HepG2 (cell line): ENCODE measurements at regions not wholly inside any gene's neighbourhood (a gene's known extent, or its start where the extent isn't known, plus 50 kb on each side); places are given as distances from the start of the nearest gene placed in this dataset.
A peak's percentile ranks its signal among the peaks of the same experiment; 100 is the strongest.

ENCODE experiments used
- AGO1 ChIP-seq: fragments of 200-400 bp; formaldehyde crosslinking; IDR thresholded peaks from 2 replicates; pipeline ENCODE4 v1.6.1; 2017; ENCODE audit warnings: mild to moderate bottlenecking, low read depth, low read length, moderate library complexity; ENCODE audit not compliant: poor library complexity, severe bottlenecking
- AKAP8 ChIP-seq: sonication (generic); formaldehyde crosslinking; IDR thresholded peaks from 2 replicates; pipeline ENCODE4 v1.5.1; 2020; ENCODE audit warnings: mild to moderate bottlenecking, missing genetic modification reagents
- ATF3 ChIP-seq: sonication (generic); formaldehyde crosslinking; IDR thresholded peaks from 2 replicates; pipeline ENCODE4 v1.4.0; 2020; ENCODE audit warnings: missing genetic modification reagents
- GABPA ChIP-seq, 2 experiments: IDR thresholded peaks; 2 replicates each; pipeline ENCODE4 v1.6.1; 2011 to 2016; ENCODE audit warnings: low read depth in 2 of 2, low read length in 1 of 2, missing biosample characterization in 1 of 2, missing genetic modification characterization in 1 of 2
- GATAD1 ChIP-seq: IDR thresholded peaks from 2 replicates; pipeline ENCODE4 v1.6.1; 2016; ENCODE audit warnings: missing genetic modification reagents, missing compliant biosample characterization
- HIVEP1 ChIP-seq: sonication (generic); formaldehyde crosslinking; IDR thresholded peaks from 2 replicates; pipeline ENCODE4 v1.4.0; 2020; ENCODE audit warnings: mild to moderate bottlenecking, missing genetic modification reagents
- IRF1 ChIP-seq: sonication (generic); formaldehyde crosslinking; IDR thresholded peaks from 2 replicates; pipeline ENCODE4 v1.4.0; 2020; ENCODE audit warnings: low read depth, mild to moderate bottlenecking, missing genetic modification reagents
- KAT2B ChIP-seq: fragments of 150-350 bp; IDR thresholded peaks from 2 replicates; pipeline ENCODE4 v1.6.1; 2014; ENCODE audit warnings: low read depth, low read length, borderline replicate concordance
- MAF1 ChIP-seq: sonication (generic); formaldehyde crosslinking; IDR thresholded peaks from 2 replicates; pipeline ENCODE4 v1.5.0; 2020; ENCODE audit warnings: missing genetic modification reagents, borderline replicate concordance
- NR2C2 ChIP-seq: sonication (generic); formaldehyde crosslinking; IDR thresholded peaks from 2 replicates; pipeline ENCODE4 v1.4.0; 2020; ENCODE audit warnings: missing genetic modification reagents, mild to moderate bottlenecking, moderate library complexity, borderline replicate concordance
- NR2F6 ChIP-seq, 2 experiments: IDR thresholded peaks; 2 replicates each; pipeline ENCODE4 v1.6.1; 2016; ENCODE audit warnings: antibody characterized with exemption in 1 of 2, mild to moderate bottlenecking in 1 of 2
- SALL2 ChIP-seq: sonication (generic); formaldehyde crosslinking; IDR thresholded peaks from 2 replicates; pipeline ENCODE4 v1.8.1; 2023; ENCODE audit warnings: mild to moderate bottlenecking, missing genetic modification reagents, inconsistent platforms
- SKIL ChIP-seq: sonication (generic); formaldehyde crosslinking; IDR thresholded peaks from 2 replicates; pipeline ENCODE4 v1.8.0; 2022; ENCODE audit warnings: missing genetic modification reagents, mild to moderate bottlenecking, moderate library complexity, borderline replicate concordance
- SOX6 ChIP-seq, 2 experiments: fragments of 450-650 bp in 1 of 2; sonication (generic) in 1 of 2; formaldehyde crosslinking in 1 of 2; IDR thresholded peaks; 2 replicates each; pipeline versions ENCODE4 v1.4.0 to v1.6.1; 2017 to 2020; ENCODE audit warnings: antibody characterized with exemption in 1 of 2, mild to moderate bottlenecking in 1 of 2, missing genetic modification reagents in 1 of 2
- ZBTB10 ChIP-seq: sonication (generic); formaldehyde crosslinking; IDR thresholded peaks from 2 replicates; pipeline ENCODE4 v1.4.0; 2020; ENCODE audit warnings: missing genetic modification reagents, borderline replicate concordance
- ZNF232 ChIP-seq: sonication (generic); formaldehyde crosslinking; IDR thresholded peaks from 2 replicates; pipeline ENCODE4 v1.4.0; 2020; ENCODE audit warnings: missing genetic modification reagents, borderline replicate concordance
- ZNF296 ChIP-seq: sonication (generic); formaldehyde crosslinking; conservative IDR thresholded peaks from 2 replicates; pipeline ENCODE4 v1.5.0; 2020; ENCODE audit warnings: mild to moderate bottlenecking, missing genetic modification reagents
- ZNF317 ChIP-seq: sonication (generic); formaldehyde crosslinking; IDR thresholded peaks from 2 replicates; pipeline ENCODE4 v1.5.0; 2020; ENCODE audit warnings: mild to moderate bottlenecking, missing genetic modification reagents
- ZNF33A ChIP-seq: sonication (generic); formaldehyde crosslinking; IDR thresholded peaks from 2 replicates; pipeline ENCODE4 v1.5.1; 2020; ENCODE audit warnings: missing genetic modification reagents, mild to moderate bottlenecking, moderate library complexity, borderline replicate concordance
- ZNF34 ChIP-seq: sonication (generic); formaldehyde crosslinking; IDR thresholded peaks from 2 replicates; pipeline ENCODE4 v1.4.0; 2020; ENCODE audit warnings: mild to moderate bottlenecking, missing genetic modification reagents, borderline replicate concordance
- ZNF639 ChIP-seq: conservative IDR thresholded peaks from 2 replicates; pipeline ENCODE4 v1.6.1; 2018; ENCODE audit warnings: missing genetic modification reagents
- ZNF780A ChIP-seq: sonication (generic); formaldehyde crosslinking; IDR thresholded peaks from 2 replicates; pipeline ENCODE4 v1.8.0; 2022; ENCODE audit warnings: mild to moderate bottlenecking, missing genetic modification reagents, moderate library complexity
- ZSCAN31 ChIP-seq: sonication (generic); formaldehyde crosslinking; IDR thresholded peaks from 2 replicates; pipeline ENCODE4 v1.5.0; 2020; ENCODE audit warnings: low read depth, mild to moderate bottlenecking, missing genetic modification reagents

- TF ChIP-seq ZNF34 (CRISPR knock-in tag), result no peak
- TF ChIP-seq NR2C2, result no peak
- no peak for TF ChIP-seq HIVEP1 (CRISPR knock-in tag)
- no peak for TF ChIP-seq KAT2B
- no peak for TF ChIP-seq GATAD1 (CRISPR knock-in tag)
- TF ChIP-seq SKIL (CRISPR knock-in tag), result no peak
- no peak for TF ChIP-seq ZNF639 (CRISPR knock-in tag)
- TF ChIP-seq GABPA (IDR thresholded peaks at IDR 0.05; ENCODE audit: low read depth, low read length), result no peak
- TF ChIP-seq GABPA (CRISPR knock-in tag; IDR thresholded peaks at IDR 0.05; ENCODE audit: low read depth), result no peak
- TF ChIP-seq IRF1 (CRISPR knock-in tag), result no peak
- TF ChIP-seq ZBTB10, result no peak
- no peak for TF ChIP-seq ZNF317 (CRISPR knock-in tag)
- no peak for TF ChIP-seq ZSCAN31
- no peak for TF ChIP-seq ATF3
- no peak for TF ChIP-seq ZNF232 (CRISPR knock-in tag)
- TF ChIP-seq ZNF780A (CRISPR knock-in tag), result no peak
- no peak for TF ChIP-seq MAF1
- no peak for TF ChIP-seq AKAP8 (CRISPR knock-in tag)
- no peak for TF ChIP-seq AGO1
- 0 out of 2 replicates have a peak, but pooled peaks have one; percentile 20 for TF ChIP-seq NR2F6 (IDR thresholded peaks at IDR 0.05)
- TF ChIP-seq NR2F6 (CRISPR knock-in tag; IDR thresholded peaks at IDR 0.05), result no peak; the same call in none of the 2 replicates
- TF ChIP-seq SOX6 (IDR thresholded peaks at IDR 0.05), result no peak
- peak; percentile 95 for TF ChIP-seq SOX6 (CRISPR knock-in tag; IDR thresholded peaks at IDR 0.05)
- TF ChIP-seq ZNF33A (CRISPR knock-in tag), result no peak
- TF ChIP-seq ZNF296 (CRISPR knock-in tag), result no peak
- TF ChIP-seq SALL2 (CRISPR knock-in tag), result no peak
Observed at GRCh38 chr5:96199713-96200183, 233.3 kb downstream of the PCSK1 start (continued).
